CD8-positive, alpha-beta memory T cell (primary cell): ENCODE measurements at regions not wholly inside any gene's neighbourhood (a gene's known extent, or its start where the extent isn't known, plus 50 kb on each side); places are given as distances from the start of the nearest gene placed in this dataset.

Source experiments
- CTCF ChIA-PET: fragments of 350-600 bp; sonication (Branson Sonifier 250); formaldehyde crosslinking; loops from one replicate; lab custom pipeline; 2021; ENCODE audit warnings: antibody characterized with exemption; lab: Charles Lee
- POLR2A ChIA-PET: fragments of 350-600 bp; sonication (Branson Sonifier 250); formaldehyde crosslinking; loops from one replicate; lab custom pipeline; 2021; ENCODE audit warnings: antibody characterized with exemption; lab: Charles Lee
- DNase-seq, 5 donors: peaks; one replicate each; pipeline versions ENCODE4 v3.0.0 to v3.0.0-alpha.2; 2020 to 2022; ENCODE audit warnings: mixed read lengths in 1 of 5
- H3K27ac ChIP-seq: one replicate; pipeline ENCODE4 v1.7.0; 2013; ENCODE audit warnings: low read depth, mild to moderate bottlenecking, low read length, moderate library complexity
- H3K27me3 ChIP-seq: 2 replicates; pipeline ENCODE4 v1.7.0; 2013; ENCODE audit warnings: low read length, mild to moderate bottlenecking; ENCODE audit not compliant: insufficient read depth, poor library complexity, severe bottlenecking
- H3K36me3 ChIP-seq: 2 replicates; pipeline ENCODE4 v1.7.0; 2013; ENCODE audit warnings: mild to moderate bottlenecking, low read length, moderate library complexity; ENCODE audit not compliant: insufficient read depth
- H3K4me1 ChIP-seq: 2 replicates; pipeline ENCODE4 v1.7.0; 2013; ENCODE audit warnings: mild to moderate bottlenecking, low read length, moderate library complexity; ENCODE audit not compliant: insufficient read depth
- H3K4me3 ChIP-seq: 2 replicates; pipeline ENCODE4 v1.7.0; 2013; ENCODE audit warnings: mild to moderate bottlenecking, low read length
- H3K9me3 ChIP-seq: 2 replicates; pipeline ENCODE4 v1.7.0; 2013; ENCODE audit warnings: mild to moderate bottlenecking, low read length
- H3K27ac Mint-ChIP-seq, 8 donors: one replicate each; pipeline ENCODE4 v1.8.0; 2020 to 2021; ENCODE audit warnings: mixed read lengths in 8 of 8, mild to moderate bottlenecking in 6 of 8, inconsistent platforms in 3 of 8, moderate library complexity in 3 of 8
- H3K27me3 Mint-ChIP-seq, 2 donors: one replicate each; pipeline ENCODE4 v1.8.0; 2020 to 2021; ENCODE audit warnings: mixed read lengths in 2 of 2, mild to moderate bottlenecking in 1 of 2, moderate library complexity in 1 of 2
- H3K36me3 Mint-ChIP-seq, 3 donors: one replicate each; pipeline ENCODE4 v1.8.0; 2020 to 2021; ENCODE audit warnings: mixed read lengths in 3 of 3, inconsistent platforms in 1 of 3, mild to moderate bottlenecking in 1 of 3
- H3K4me1 Mint-ChIP-seq, 3 donors: one replicate each; pipeline ENCODE4 v1.8.0; 2020 to 2021; ENCODE audit warnings: mixed read lengths in 3 of 3, inconsistent platforms in 1 of 3, mild to moderate bottlenecking in 1 of 3
- H3K4me3 Mint-ChIP-seq, 7 donors: one replicate each; pipeline ENCODE4 v1.8.0; 2020 to 2021; ENCODE audit warnings: mixed read lengths in 7 of 7, mild to moderate bottlenecking in 6 of 7, moderate library complexity in 4 of 7, inconsistent platforms in 2 of 7
- H3K9me3 Mint-ChIP-seq, 5 donors: one replicate each; pipeline ENCODE4 v1.8.0; 2020 to 2022; ENCODE audit warnings: mixed read lengths in 5 of 5, mild to moderate bottlenecking in 3 of 5, moderate library complexity in 2 of 5, inconsistent platforms in 1 of 5

DNA sequence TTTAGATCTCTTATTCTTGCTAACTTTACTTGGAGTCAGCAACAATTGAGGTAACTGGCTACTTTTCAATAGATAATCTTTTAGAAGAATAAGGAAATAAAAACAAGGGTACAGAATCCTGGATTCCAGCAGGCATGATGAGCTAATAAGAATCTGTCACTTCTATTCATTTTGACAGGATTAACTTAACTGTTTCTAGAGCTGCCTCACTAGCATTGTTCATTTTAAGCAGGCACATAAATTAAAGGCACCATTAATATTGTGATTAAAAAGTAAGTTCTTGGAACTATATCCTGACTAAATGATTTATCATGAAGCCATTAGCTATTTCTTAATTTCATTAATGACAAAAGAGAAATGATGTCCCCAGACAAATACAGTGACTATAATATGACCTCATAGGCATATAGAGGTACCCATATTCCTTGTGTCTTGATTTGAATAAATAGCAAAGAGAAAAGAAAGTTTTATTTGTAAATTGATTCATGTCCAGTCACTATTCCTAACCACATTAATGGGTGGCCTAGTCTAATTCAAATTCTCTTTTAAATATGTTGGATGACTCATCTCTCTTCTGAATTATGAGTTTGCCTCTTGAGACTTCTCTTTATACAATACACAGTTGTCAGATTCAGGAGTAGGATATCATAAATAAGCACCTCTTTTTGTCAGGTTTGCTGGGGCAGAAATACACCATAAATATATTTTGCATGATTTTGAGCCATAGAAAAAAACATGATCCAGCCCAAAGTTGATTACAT, 343.0 kb downstream of the SLITRK2 start:
- Histone ChIP-seq H3K4me3 (no peak overlapping the region), H3K36me3 (no peaks in the 10 kb centered on the region), H3K27ac (no peak overlapping the region), H3K9me3 (no peaks in the 10 kb centered on the region), H3K27me3 (no peaks in the 10 kb centered on the region), H3K4me1 (no peaks in the 10 kb centered on the region)
- ChIA-PET POLR2A (no interaction called here), CTCF (no interaction called here)
- Mint-ChIP-seq H3K27ac (no peak overlapping the region), H3K36me3 (no peaks in the 10 kb centered on the region), H3K4me3 (no peak overlapping the region), H3K27me3 (no peaks in the 10 kb centered on the region), H3K9me3 (peaks cover 0 to 3% (median 0%) of the 10 kb centered on the region in 5 donors), H3K4me1 (no peaks in the 10 kb centered on the region)
- DNase-seq = no peak

DNA sequence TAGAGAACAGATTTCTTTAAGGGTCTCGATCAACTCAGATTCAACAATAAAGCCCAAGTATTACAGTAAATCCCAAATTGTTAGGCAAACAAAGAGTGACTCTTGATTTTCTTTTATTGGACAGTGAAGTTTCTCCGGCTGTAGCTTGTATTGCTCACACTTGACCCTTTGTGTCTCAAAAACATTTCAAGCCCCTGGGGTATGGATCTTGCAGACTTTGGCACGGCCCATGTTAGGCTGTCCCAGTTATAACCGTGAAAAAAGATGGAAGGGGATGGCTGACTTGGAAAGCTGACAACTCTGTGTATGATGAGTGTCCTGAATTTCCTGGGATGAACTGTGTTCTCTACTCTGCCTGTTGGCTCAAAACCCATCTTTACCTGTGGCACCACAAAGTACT, 356.1 kb downstream of the SLITRK2 start:
- CTCF ChIA-PET = no interaction called here
- Mint-ChIP-seq H3K4me3 (no peak overlapping the region), H3K9me3 (peaks cover 0 to 5% (median 0%) of the 10 kb centered on the region in 5 donors), H3K4me1 (no peaks in the 10 kb centered on the region), H3K27ac (no peak overlapping the region), H3K36me3 (no peaks in the 10 kb centered on the region), H3K27me3 (peaks cover 0 to 1% of the 10 kb centered on the region in 2 donors)
- Histone ChIP-seq H3K4me3 (no peak overlapping the region), H3K27me3 (no peaks in the 10 kb centered on the region), H3K27ac (no peak overlapping the region), H3K9me3 (no peaks in the 10 kb centered on the region), H3K4me1 (no peaks in the 10 kb centered on the region), H3K36me3 (no peaks in the 10 kb centered on the region)
- no peak for DNase-seq
- POLR2A ChIA-PET = no interaction called here

DNA sequence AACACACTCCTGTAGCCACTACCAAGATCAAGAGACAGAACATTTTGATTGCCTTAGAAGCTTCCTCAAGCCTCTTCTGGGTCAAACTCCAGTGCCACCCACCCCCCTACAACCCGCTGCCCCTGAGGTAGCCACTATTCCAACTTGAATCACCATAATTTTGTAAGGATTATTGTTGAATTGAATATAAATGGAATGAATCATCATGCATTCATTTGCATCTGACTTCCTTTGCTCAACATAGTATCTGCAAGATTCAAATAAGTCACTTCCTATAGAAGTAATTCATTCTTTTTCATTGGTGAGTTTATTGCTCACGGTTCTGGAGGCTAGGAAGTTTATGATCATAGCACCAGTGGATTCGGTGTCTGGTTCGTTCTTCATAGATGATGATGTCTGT, 364.2 kb downstream of the SLITRK2 start:
- Mint-ChIP-seq H3K4me1 (no peaks in the 10 kb centered on the region), H3K27me3 (peaks cover 0 to 12% of the 10 kb centered on the region in 2 donors), H3K36me3 (no peaks in the 10 kb centered on the region), H3K4me3 (no peak overlapping the region), H3K27ac (no peak overlapping the region), H3K9me3 (peaks cover 0 to 8% (median 0%) of the 10 kb centered on the region in 5 donors)
- POLR2A ChIA-PET = no interaction called here
- Histone ChIP-seq H3K4me3 (no peak overlapping the region), H3K36me3 (no peaks in the 10 kb centered on the region), H3K9me3 (no peaks in the 10 kb centered on the region), H3K27ac (no peak overlapping the region), H3K4me1 (no peaks in the 10 kb centered on the region), H3K27me3 (no peaks in the 10 kb centered on the region)
- CTCF ChIA-PET = no interaction called here
- DNase-seq = no peak

DNA sequence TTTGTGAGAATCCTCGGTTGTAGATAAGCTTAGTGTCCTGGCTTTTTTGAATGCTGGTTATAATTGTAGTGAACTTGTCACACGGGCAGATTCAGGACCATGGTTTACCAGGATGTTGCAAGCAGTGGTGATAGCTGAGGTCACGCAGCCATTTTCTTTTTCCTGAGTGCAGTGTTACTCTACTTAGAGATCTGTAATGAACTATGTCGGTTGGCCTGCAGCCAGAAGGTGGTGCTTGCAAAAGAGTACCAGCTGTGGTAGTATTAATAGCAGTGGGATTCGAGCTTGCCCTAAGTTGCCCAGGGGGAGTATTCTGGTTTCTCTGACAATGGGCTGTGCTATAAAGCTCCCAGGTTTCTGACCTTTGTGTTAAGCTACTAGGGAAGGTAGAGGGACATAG, 368.9 kb downstream of the SLITRK2 start:
- Histone ChIP-seq H3K27ac (no peak overlapping the region), H3K9me3 (no peaks in the 10 kb centered on the region), H3K36me3 (no peaks in the 10 kb centered on the region), H3K4me1 (no peaks in the 10 kb centered on the region), H3K4me3 (no peak overlapping the region), H3K27me3 (no peaks in the 10 kb centered on the region)
- CTCF ChIA-PET = no interaction called here
- Mint-ChIP-seq H3K27me3 (peaks cover 0 to 8% of the 10 kb centered on the region in 2 donors), H3K36me3 (no peaks in the 10 kb centered on the region), H3K4me1 (no peaks in the 10 kb centered on the region), H3K4me3 (no peak overlapping the region), H3K27ac (no peak overlapping the region), H3K9me3 (peaks cover 0 to 6% (median 0%) of the 10 kb centered on the region in 5 donors)
- POLR2A ChIA-PET = no interaction called here
- DNase-seq = no peak

DNA sequence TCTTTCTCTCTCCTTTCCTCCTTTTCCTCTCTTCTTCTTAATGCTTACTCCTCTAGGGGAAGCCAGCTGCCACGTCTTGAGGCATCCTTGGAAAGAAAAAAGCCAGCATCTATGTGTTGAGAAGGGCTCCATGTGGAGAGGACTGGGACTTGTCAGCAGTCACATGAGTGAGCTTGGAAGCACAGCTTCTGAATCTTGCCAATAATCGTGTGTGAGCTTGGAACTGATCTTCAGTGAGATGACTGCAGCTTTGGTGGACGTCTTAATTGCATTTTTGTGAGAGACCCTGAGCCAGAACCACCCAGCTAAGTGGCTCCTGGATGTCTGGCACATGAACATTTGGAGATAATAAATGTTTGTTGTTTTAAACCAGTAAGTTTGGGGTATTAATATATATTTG, 371.7 kb downstream of the SLITRK2 start:
- POLR2A ChIA-PET = no interaction called here
- no peak overlapping the region for H3K27ac Mint-ChIP-seq
- no peaks in the 10 kb centered on the region for H3K4me1 Mint-ChIP-seq
- Histone ChIP-seq H3K27me3 (no peaks in the 10 kb centered on the region), H3K36me3 (no peaks in the 10 kb centered on the region), H3K4me1 (no peaks in the 10 kb centered on the region), H3K27ac (no peak overlapping the region), H3K4me3 (no peak overlapping the region), H3K9me3 (no peaks in the 10 kb centered on the region)
- H3K27me3 Mint-ChIP-seq = peaks cover 0 to 6% of the 10 kb centered on the region in 2 donors
- H3K9me3 Mint-ChIP-seq = peaks cover 0 to 6% (median 0%) of the 10 kb centered on the region in 5 donors
- no peak for DNase-seq
- CTCF ChIA-PET = no interaction called here
- no peaks in the 10 kb centered on the region for H3K36me3 Mint-ChIP-seq
- no peak overlapping the region for H3K4me3 Mint-ChIP-seq

DNA sequence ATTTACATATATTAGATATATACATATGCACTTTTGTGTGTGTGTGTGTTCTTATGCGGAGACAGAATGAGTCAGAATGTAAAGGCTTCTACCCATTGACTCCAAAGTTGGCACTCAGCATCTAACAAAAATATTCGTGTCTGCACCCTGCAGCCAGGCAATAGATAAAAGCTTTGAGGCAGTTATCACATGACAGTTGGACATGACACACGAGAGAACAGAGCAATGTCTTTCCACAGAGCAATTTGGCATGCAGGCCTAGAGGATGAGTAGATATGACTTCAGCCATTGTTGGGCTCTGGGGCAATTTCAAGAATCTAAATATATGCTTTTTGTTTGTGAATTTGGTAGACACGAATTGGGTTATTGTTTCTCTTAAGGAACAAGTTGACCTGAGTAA, 391.2 kb downstream of the SLITRK2 start:
- Mint-ChIP-seq H3K27ac (no peak overlapping the region), H3K4me3 (no peak overlapping the region), H3K36me3 (no peaks in the 10 kb centered on the region), H3K4me1 (no peaks in the 10 kb centered on the region), H3K27me3 (no peaks in the 10 kb centered on the region), H3K9me3 (peaks cover 0 to 4% (median 0%) of the 10 kb centered on the region in 5 donors)
- H3K27ac ChIP-seq = no peak overlapping the region
- no peak overlapping the region for H3K4me3 ChIP-seq
- no peaks in the 10 kb centered on the region for H3K27me3 ChIP-seq
- H3K36me3 ChIP-seq = no peaks in the 10 kb centered on the region
- ChIA-PET POLR2A (no interaction called here), CTCF (no interaction called here)
- H3K9me3 ChIP-seq = no peaks in the 10 kb centered on the region
- DNase-seq = no peak
- H3K4me1 ChIP-seq = no peaks in the 10 kb centered on the region

DNA sequence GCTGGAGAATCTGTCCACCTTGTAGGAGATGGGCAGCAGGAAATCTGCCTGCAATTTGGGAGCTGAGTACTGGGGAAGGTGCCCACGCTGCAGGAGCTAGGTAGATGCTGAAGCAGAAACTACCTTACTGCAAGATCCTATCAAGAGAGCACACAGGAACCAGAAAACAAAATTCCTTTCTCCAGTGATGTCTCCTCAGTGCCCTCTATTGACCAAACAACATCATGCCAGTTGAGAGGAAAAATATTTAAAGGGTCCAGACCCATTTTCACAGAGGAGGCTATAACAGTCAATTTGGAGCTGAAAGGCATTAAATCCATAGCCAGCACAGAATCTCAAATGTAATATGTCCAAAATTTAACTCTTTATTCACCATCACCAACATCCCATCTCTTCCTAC, 406.8 kb downstream of the SLITRK2 start:
- Mint-ChIP-seq H3K36me3 (no peaks in the 10 kb centered on the region), H3K4me3 (no peak overlapping the region), H3K4me1 (no peaks in the 10 kb centered on the region), H3K27ac (peak overlapping the region in 1 of 8 donors; percentile 32), H3K9me3 (peaks cover 0 to 13% (median 2%) of the 10 kb centered on the region in 5 donors), H3K27me3 (no peaks in the 10 kb centered on the region)
- H3K36me3 ChIP-seq = no peaks in the 10 kb centered on the region
- H3K27ac ChIP-seq = no peak overlapping the region
- ChIA-PET POLR2A (no interaction called here), CTCF (no interaction called here)
- no peaks in the 10 kb centered on the region for H3K9me3 ChIP-seq
- no peaks in the 10 kb centered on the region for H3K4me1 ChIP-seq
- no peak for DNase-seq
- H3K4me3 ChIP-seq = no peak overlapping the region
- no peaks in the 10 kb centered on the region for H3K27me3 ChIP-seq

DNA sequence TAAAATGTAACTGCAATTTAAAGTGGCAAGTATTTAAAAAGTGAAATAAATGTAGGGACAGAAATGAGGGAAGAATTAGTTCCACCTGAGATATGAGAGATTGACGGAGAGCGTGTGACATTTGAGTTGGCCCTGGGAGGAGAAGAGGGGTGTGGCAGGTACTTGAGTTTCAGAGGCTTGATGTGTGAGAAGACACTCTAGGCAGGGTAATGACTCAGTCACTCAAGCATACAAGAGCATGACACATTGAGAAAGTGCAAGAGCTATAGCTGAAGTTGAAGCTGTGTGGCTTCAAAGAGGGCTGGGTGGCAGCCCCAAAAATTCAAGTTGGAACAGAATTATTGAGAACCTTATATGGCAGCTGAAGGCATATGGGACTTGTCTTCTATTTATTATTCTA, 420.5 kb downstream of the SLITRK2 start:
- no peaks in the 10 kb centered on the region for H3K4me1 ChIP-seq
- H3K36me3 ChIP-seq = no peaks in the 10 kb centered on the region
- Mint-ChIP-seq H3K4me1 (no peaks in the 10 kb centered on the region), H3K4me3 (no peak overlapping the region), H3K36me3 (no peaks in the 10 kb centered on the region), H3K9me3 (peaks cover 0 to 2% (median 0%) of the 10 kb centered on the region in 5 donors), H3K27me3 (peaks cover 0 to 2% of the 10 kb centered on the region in 2 donors), H3K27ac (no peak overlapping the region)
- DNase-seq = no peak
- ChIA-PET POLR2A (no interaction called here), CTCF (no interaction called here)
- H3K9me3 ChIP-seq = no peaks in the 10 kb centered on the region
- no peak overlapping the region for H3K27ac ChIP-seq
- no peaks in the 10 kb centered on the region for H3K27me3 ChIP-seq
- H3K4me3 ChIP-seq = no peak overlapping the region
